ENCODE measurements at regions not wholly inside any gene's neighbourhood (a gene's known extent, or its start where the extent isn't known, plus 50 kb on each side); places are given as distances from the start of the nearest gene placed in this dataset.
"Not testable (repeated sequence)": the region's sequence is repeated elsewhere in the genome, so short reads cannot be mapped to it uniquely, and the experiment has no call there.

GRCh38 chr5:135154961-135155360 is 120.9 kb upstream of the PITX1 start:
- no peak for DNase-seq

- no peak for DNase-seq
Measured at GRCh38 chr5:135154197-135154596, 120.2 kb upstream of the PITX1 start.

- no peak for DNase-seq
Measured at GRCh38 chr5:135153661-135154060, 119.6 kb upstream of the PITX1 start.

- DNase-seq, result no peak
Measured at GRCh38 chr5:135153259-135153658, 119.2 kb upstream of the PITX1 start.

- not testable (repeated sequence) for DNase-seq
Measured at GRCh38 chr5:135151660-135152059, 117.6 kb upstream of the PITX1 start.

GRCh38 chr5:135151256-135151655 is 117.2 kb upstream of the PITX1 start:
- no peak for DNase-seq

GRCh38 chr5:135150767-135151166 is 116.7 kb upstream of the PITX1 start:
- DNase-seq, result peak; percentile 37 to 77

- DNase-seq, result peak; percentile 75 to 78
Measured at GRCh38 chr5:135149956-135150723, 116.1 kb upstream of the PITX1 start.

GRCh38 chr5:135149229-135149955 is 115.4 kb upstream of the PITX1 start:
- DNase-seq, result no peak

- DNase-seq, result no peak
Measured at GRCh38 chr5:135147294-135148090, 113.5 kb upstream of the PITX1 start.

GRCh38 chr5:135145985-135146384 is 112.0 kb upstream of the PITX1 start:
- DNase-seq, result no peak

GRCh38 chr5:135143682-135144081 is 109.7 kb upstream of the PITX1 start:
- not testable (repeated sequence) for DNase-seq

GRCh38 chr5:135141303-135142268 is 107.6 kb upstream of the PITX1 start:
- no peak for DNase-seq

- DNase-seq, result no peak
Measured at GRCh38 chr5:135140446-135141204, 106.6 kb upstream of the PITX1 start.

- no peak for DNase-seq
Measured at GRCh38 chr5:135139381-135140134, 105.5 kb upstream of the PITX1 start.

- DNase-seq, result peak; percentile 39 to 68
Measured at GRCh38 chr5:135138116-135138850, 104.3 kb upstream of the PITX1 start.

GRCh38 chr5:135137146-135137915 is 103.3 kb upstream of the PITX1 start:
- no peak for DNase-seq

- DNase-seq, result no peak
Measured at GRCh38 chr5:135136546-135136945, 102.5 kb upstream of the PITX1 start.
